ENCODE measurements at regions not wholly inside any gene's neighbourhood (a gene's known extent, or its start where the extent isn't known, plus 50 kb on each side); places are given as distances from the start of the nearest gene placed in this dataset.
"Not testable (repeated sequence)": the region's sequence is repeated elsewhere in the genome, so short reads cannot be mapped to it uniquely, and the experiment has no call there.

GRCh38 chr3:125671461-125672243 is 76.4 kb upstream of the OSBPL11 start:
- H3K27me3 ChIP-seq, result no peaks in the 10 kb centered on the region
- H3K4me1 ChIP-seq, result peaks cover 0 to 14% (median 0%) of the 10 kb centered on the region in 4 donors
- no peak overlapping the region for H3K4me3 ChIP-seq
- intact Hi-C loops (cut with DNase I), result no loop called here
- TF ChIP-seq, protein P1, sequence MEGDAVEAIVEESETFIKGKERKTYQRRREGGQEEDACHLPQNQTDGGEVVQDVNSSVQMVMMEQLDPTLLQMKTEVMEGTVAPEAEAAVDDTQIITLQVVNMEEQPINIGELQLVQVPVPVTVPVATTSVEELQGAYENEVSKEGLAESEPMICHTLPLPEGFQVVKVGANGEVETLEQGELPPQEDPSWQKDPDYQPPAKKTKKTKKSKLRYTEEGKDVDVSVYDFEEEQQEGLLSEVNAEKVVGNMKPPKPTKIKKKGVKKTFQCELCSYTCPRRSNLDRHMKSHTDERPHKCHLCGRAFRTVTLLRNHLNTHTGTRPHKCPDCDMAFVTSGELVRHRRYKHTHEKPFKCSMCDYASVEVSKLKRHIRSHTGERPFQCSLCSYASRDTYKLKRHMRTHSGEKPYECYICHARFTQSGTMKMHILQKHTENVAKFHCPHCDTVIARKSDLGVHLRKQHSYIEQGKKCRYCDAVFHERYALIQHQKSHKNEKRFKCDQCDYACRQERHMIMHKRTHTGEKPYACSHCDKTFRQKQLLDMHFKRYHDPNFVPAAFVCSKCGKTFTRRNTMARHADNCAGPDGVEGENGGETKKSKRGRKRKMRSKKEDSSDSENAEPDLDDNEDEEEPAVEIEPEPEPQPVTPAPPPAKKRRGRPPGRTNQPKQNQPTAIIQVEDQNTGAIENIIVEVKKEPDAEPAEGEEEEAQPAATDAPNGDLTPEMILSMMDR (IDR thresholded peaks at IDR 0.05), result no peak
- TF ChIP-seq POLR2A (IDR thresholded peaks at IDR 0.05), result no peak
- WGBS (ENCODE audit: insufficient coverage, low coverage, low lambda C conversion rate, missing lambda C conversion rate), result no CpG with 5 or more reads among the region's 39 CpGs
- DNase-seq (no peak), ATAC-seq (peak in 1 of 4 donors; percentile 46)
- H3K36me3 ChIP-seq, result no peaks in the 10 kb centered on the region
- H3K27ac ChIP-seq, result no peak overlapping the region
- H3K9me3 ChIP-seq, result no peaks in the 10 kb centered on the region

DNA sequence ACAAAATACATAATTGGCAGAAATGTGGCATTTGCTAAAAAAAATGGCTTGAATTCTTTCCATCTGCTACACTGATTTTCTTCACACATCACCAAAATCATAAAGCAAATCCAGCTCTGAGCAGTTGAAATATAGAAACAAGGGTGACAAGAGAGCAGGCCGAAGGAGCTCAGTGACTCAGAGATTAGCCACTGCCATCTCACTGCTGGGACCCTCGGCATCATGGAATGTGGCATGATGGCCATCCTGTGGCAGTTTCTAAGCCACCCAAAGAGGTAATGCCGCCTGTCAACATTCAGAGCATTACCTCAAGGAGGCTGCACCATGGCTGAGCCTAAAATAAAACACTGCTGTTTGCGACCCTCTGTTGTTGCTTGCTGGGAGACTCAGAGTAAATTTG is 80.5 kb upstream of the OSBPL11 start:
- no peak overlapping the region for H3K27ac ChIP-seq
- DNase-seq (no peak), ATAC-seq (no peak)
- WGBS (ENCODE audit: insufficient coverage, low coverage, low lambda C conversion rate, missing lambda C conversion rate), result 80% methylated on average over 3 of the region's 4 CpGs
- TF ChIP-seq, protein P1 (IDR thresholded peaks at IDR 0.05), result no peak
- no peak for TF ChIP-seq POLR2A (IDR thresholded peaks at IDR 0.05)
- H3K9me3 ChIP-seq, result no peaks in the 10 kb centered on the region
- H3K36me3 ChIP-seq, result no peaks in the 10 kb centered on the region
- intact Hi-C loops (cut with DNase I), result no loop called here
- no peaks in the 10 kb centered on the region for H3K27me3 ChIP-seq
- H3K4me3 ChIP-seq, result no peak overlapping the region
- peaks cover 0 to 1% (median 0%) of the 10 kb centered on the region in 4 donors for H3K4me1 ChIP-seq

- WGBS (ENCODE audit: insufficient coverage, low coverage, low lambda C conversion rate, missing lambda C conversion rate), result 76% methylated on average over 4 of the region's 4 CpGs
- TF ChIP-seq POLR2A (IDR thresholded peaks at IDR 0.05), result no peak
- TF ChIP-seq, protein P1 (IDR thresholded peaks at IDR 0.05), result peak in 2 of 4 donors; percentile 7 to 8
- ATAC-seq, result no peak
These were observed 84.0 kb upstream of the OSBPL11 start for GRCh38 chr3:125679258-125679657.

GRCh38 chr3:125681146-125681545 is 85.8 kb upstream of the OSBPL11 start:
- H3K27me3 ChIP-seq, result no peaks in the 10 kb centered on the region
- H3K27ac ChIP-seq, result no peak overlapping the region
- DNase-seq, result no peak
- H3K4me3 ChIP-seq, result no peak overlapping the region
- no peaks in the 10 kb centered on the region for H3K9me3 ChIP-seq
- peaks cover 0 to 15% (median 2%) of the 10 kb centered on the region in 4 donors for H3K4me1 ChIP-seq
- H3K36me3 ChIP-seq, result no peaks in the 10 kb centered on the region
- ATAC-seq, result no peak
- intact Hi-C loops (cut with DNase I), result no loop called here
- no CpG with 5 or more reads among the region's 11 CpGs for WGBS (ENCODE audit: insufficient coverage, low coverage, low lambda C conversion rate, missing lambda C conversion rate)
- TF ChIP-seq POLR2A (IDR thresholded peaks at IDR 0.05), result no peak
- TF ChIP-seq, protein P1 (IDR thresholded peaks at IDR 0.05), result no peak

More at GRCh38 chr3:125679258-125679657, 84.0 kb upstream of the OSBPL11 start:
- intact Hi-C loops (cut with DNase I), result no loop called here
- H3K36me3 ChIP-seq, result no peaks in the 10 kb centered on the region
- H3K4me1 ChIP-seq, result peaks cover 0 to 15% (median 2%) of the 10 kb centered on the region in 4 donors
- no peaks in the 10 kb centered on the region for H3K9me3 ChIP-seq
- no peak overlapping the region for H3K27ac ChIP-seq
- no peak overlapping the region for H3K4me3 ChIP-seq
- no peaks in the 10 kb centered on the region for H3K27me3 ChIP-seq
- DNase-seq, result no peak

DNA sequence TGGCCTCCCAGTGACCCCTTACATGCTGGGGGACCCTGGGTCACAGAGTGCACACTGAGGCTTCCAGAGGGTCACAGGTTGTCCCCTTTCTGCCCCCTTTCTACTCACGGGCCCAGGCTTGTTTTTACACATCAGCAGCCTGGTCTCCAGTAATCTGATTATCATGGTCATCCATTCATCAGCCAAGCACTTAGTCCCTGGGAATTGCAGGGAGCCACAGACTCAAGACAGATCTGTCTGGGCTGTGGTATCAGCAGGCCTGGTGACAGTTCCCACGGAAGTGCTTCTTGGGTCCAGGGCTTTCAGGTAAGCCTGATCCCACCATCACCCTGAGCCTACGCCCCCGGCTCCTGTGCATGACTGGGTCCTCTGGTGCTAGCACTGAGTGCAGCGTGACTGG is 86.6 kb upstream of the OSBPL11 start:
- H3K4me3 ChIP-seq; DNase-seq; H3K27me3 ChIP-seq; intact Hi-C loops (cut with DNase I); ATAC-seq; H3K27ac ChIP-seq; H3K9me3 ChIP-seq; H3K36me3 ChIP-seq: not testable (repeated sequence)
- WGBS (ENCODE audit: insufficient coverage, low coverage, low lambda C conversion rate, missing lambda C conversion rate), result no CpG with 5 or more reads among the region's 5 CpGs
- peaks cover 0 to 15% (median 2%) of the 10 kb centered on the region in 4 donors for H3K4me1 ChIP-seq

DNA sequence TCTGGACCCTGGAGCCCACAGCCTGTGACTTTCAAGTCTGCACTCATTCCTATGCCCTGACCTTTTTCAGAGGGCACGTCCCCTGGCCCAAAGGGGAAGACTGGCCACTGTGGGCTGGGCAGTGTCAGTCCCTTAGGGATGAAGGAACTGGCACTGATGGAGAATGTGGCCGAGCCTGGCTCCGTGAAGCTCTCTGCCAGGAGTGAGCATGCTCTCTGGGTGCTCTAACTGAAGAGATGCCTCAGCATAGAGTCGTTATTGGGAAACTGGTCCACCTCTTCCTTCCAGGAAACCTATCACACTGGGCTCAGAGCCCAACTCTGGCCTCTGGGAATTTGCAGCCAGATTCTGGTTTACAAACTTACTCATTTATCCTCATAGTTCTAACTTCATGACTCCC is 87.3 kb upstream of the OSBPL11 start:
- H3K4me3 ChIP-seq, result not testable (repeated sequence)

More for the DNA sequence above, 87.3 kb upstream of the OSBPL11 start:
- ATAC-seq (peak; percentile 80 to 92 (median 87)), DNase-seq (peak in 1 of 3 donors; percentile 72)
- intact Hi-C loops (cut with DNase I); H3K9me3 ChIP-seq; H3K36me3 ChIP-seq; H3K27me3 ChIP-seq; H3K27ac ChIP-seq: not testable (repeated sequence)
- H3K4me1 ChIP-seq, result peaks cover 0 to 15% (median 2%) of the 10 kb centered on the region in 4 donors
- 0% methylated on average over 1 of the region's 4 CpGs for WGBS (ENCODE audit: insufficient coverage, low coverage, low lambda C conversion rate, missing lambda C conversion rate)

All from right lobe of liver (tissue), 6 donors.